GM23248 (cell line): ENCODE measurements at regions not wholly inside any gene's neighbourhood (a gene's known extent, or its start where the extent isn't known, plus 50 kb on each side); places are given as distances from the start of the nearest gene placed in this dataset.

Source experiments
- EZH2 ChIP-seq: fragments of 200-600 bp; sonication (generic); IDR thresholded peaks from 2 replicates; pipeline ENCODE4 v1.6.1; 2018; ENCODE audit warnings: antibody characterized with exemption, mild to moderate bottlenecking; ENCODE audit not compliant: insufficient read depth, poor library complexity, severe bottlenecking
- EZH2phosphoT487 ChIP-seq: fragments of 200-600 bp; sonication (generic); IDR thresholded peaks from 2 replicates; pipeline ENCODE4 v1.6.1; 2018; ENCODE audit warnings: antibody characterized with exemption, moderate library complexity, mild to moderate bottlenecking, low read depth; ENCODE audit not compliant: insufficient read depth

DNA sequence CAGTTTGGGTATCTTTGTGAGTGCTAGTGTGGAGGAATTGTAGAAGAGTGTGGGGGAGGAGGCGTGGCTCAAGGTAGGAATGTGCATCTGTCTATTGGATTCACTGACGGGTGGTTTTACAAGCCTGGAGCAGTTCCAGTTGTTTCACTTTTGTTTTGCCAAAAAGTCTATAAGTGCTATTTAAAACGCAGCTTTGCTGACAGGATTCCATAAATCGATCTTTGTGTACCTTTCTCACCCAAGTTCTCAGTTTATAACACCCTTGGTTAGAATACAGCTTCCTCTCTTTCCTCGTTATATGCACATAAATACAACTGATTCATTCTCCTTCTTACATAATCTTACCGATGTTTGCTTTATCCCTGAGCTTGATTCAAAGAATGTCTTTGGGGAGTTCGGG is 123.2 kb upstream of the UBE2E2 start:
- no peak for TF ChIP-seq EZH2
- TF ChIP-seq EZH2phosphoT487: no peak
